AG04449 (cell line): ENCODE measurements at regions not wholly inside any gene's neighbourhood (a gene's known extent, or its start where the extent isn't known, plus 50 kb on each side); places are given as distances from the start of the nearest gene placed in this dataset.
"Not testable (repeated sequence)": the region's sequence is repeated elsewhere in the genome, so short reads cannot be mapped to it uniquely, and the experiment has no call there.

Experiments used
- CTCF ChIA-PET: fragments of 350-600 bp; formaldehyde crosslinking; extraction: SDS; loops from one replicate; lab custom pipeline; 2021; ENCODE audit warnings: antibody characterized with exemption; lab: Yijun Ruan, JAX
- POLR2A ChIA-PET: fragments of 400-600, 350-600 bp; formaldehyde crosslinking; extraction: SDS; loops from one replicate; lab custom pipeline; 2020; ENCODE audit warnings: antibody characterized with exemption, inconsistent platforms; lab: Yijun Ruan, JAX
- DNase-seq: peaks from one replicate; pipeline ENCODE4 v3.0.0-alpha.2; 2010; ENCODE audit warnings: low read depth, low spot score
- H3K4me3 ChIP-seq: 2 replicates; pipeline ENCODE4 v1.5.1; 2011; ENCODE audit warnings: low read depth, mild to moderate bottlenecking, control low read depth, low read length
- CTCF ChIP-seq: IDR thresholded peaks from one replicate; pipeline ENCODE4 v1.5.1; 2011; ENCODE audit warnings: mild to moderate bottlenecking, moderate library complexity, low read length, control low read depth, inconsistent platforms; ENCODE audit not compliant: insufficient read depth; ENCODE audit errors: missing control alignments

GRCh38 chr2:65931056-65931455 is 498.7 kb upstream of the SPRED2 start:
- TF ChIP-seq CTCF = no peak
- POLR2A ChIA-PET = no interaction called here
- DNase-seq = no peak
- H3K4me3 ChIP-seq = no peak overlapping the region
- CTCF ChIA-PET = no interaction called here

GRCh38 chr2:65930259-65930658 is 497.9 kb upstream of the SPRED2 start:
- POLR2A ChIA-PET = no interaction called here
- H3K4me3 ChIP-seq = no peak overlapping the region
- CTCF ChIA-PET = no interaction called here
- no peak for DNase-seq
- no peak for TF ChIP-seq CTCF

- POLR2A ChIA-PET, CTCF ChIA-PET, DNase-seq: not testable (repeated sequence)
These were observed 497.3 kb upstream of the SPRED2 start for GRCh38 chr2:65929664-65930063.

GRCh38 chr2:65922794-65923193 is 490.4 kb upstream of the SPRED2 start:
- ChIA-PET CTCF (no interaction called here), POLR2A (no interaction called here)
- no peak for TF ChIP-seq CTCF
- no peak overlapping the region for H3K4me3 ChIP-seq
- DNase-seq = no peak

More at GRCh38 chr2:65929664-65930063, 497.3 kb upstream of the SPRED2 start:
- not testable (repeated sequence) for H3K4me3 ChIP-seq

GRCh38 chr2:65922030-65922429 is 489.6 kb upstream of the SPRED2 start:
- CTCF ChIA-PET = no interaction called here
- POLR2A ChIA-PET = no interaction called here
- no peak for DNase-seq
- TF ChIP-seq CTCF = no peak
- H3K4me3 ChIP-seq = no peak overlapping the region

GRCh38 chr2:65921116-65921515 is 488.7 kb upstream of the SPRED2 start:
- DNase-seq = no peak
- H3K4me3 ChIP-seq = no peak overlapping the region
- TF ChIP-seq CTCF = no peak
- CTCF ChIA-PET = no interaction called here
- POLR2A ChIA-PET = no interaction called here

- CTCF ChIA-PET = no interaction called here
- no peak overlapping the region for H3K4me3 ChIP-seq
- POLR2A ChIA-PET = no interaction called here
- no peak for TF ChIP-seq CTCF
- DNase-seq = no peak
These were observed 488.3 kb upstream of the SPRED2 start for GRCh38 chr2:65920659-65921058.
